IMR-90 (cell line): ENCODE measurements at regions not wholly inside any gene's neighbourhood (a gene's known extent, or its start where the extent isn't known, plus 50 kb on each side); places are given as distances from the start of the nearest gene placed in this dataset.

Source experiments
- ATAC-seq: fragments of 200-7000 bp; cut with Tn5 transposase; 2 replicates; pipeline ENCODE4 v1.9.1; 2020; ENCODE audit warnings: low read depth, mild to moderate bottlenecking, moderate library complexity
- BruUV-seq: library from RNA; stranded (reverse); fragments of 400-500 nt; replicated peaks from 2 replicates; lab custom pipeline; 2021; lab: Mats Ljungman, UMichigan
- CTCF ChIA-PET: fragments of 300-600 bp; formaldehyde crosslinking; extraction: SDS; loops from one replicate; lab custom pipeline; 2021; ENCODE audit warnings: antibody characterized with exemption; lab: Yijun Ruan, JAX
- POLR2A ChIA-PET: fragments of 300-600 bp; sonication (Branson Sonifier 250); formaldehyde crosslinking; loops from one replicate; lab custom pipeline; 2022; ENCODE audit warnings: antibody characterized with exemption; ENCODE audit not compliant: unreplicated experiment; lab: Charles Lee
- DNase-seq: peaks from one replicate; pipeline ENCODE4 v3.0.0; 2013
- H2AFZ ChIP-seq: replicated peaks from 2 replicates; pipeline ENCODE3; 2013; ENCODE audit warnings: low read length, mild to moderate bottlenecking; ENCODE audit not compliant: poor library complexity
- H2AK5ac ChIP-seq: 2 replicates; pipeline ENCODE4 v1.6.1; 2013; ENCODE audit warnings: low read depth, low read length, inconsistent platforms
- H2AK9ac ChIP-seq: replicated peaks from 2 replicates; pipeline ENCODE3; 2013; ENCODE audit warnings: mild to moderate bottlenecking, low read depth, low read length, moderate library complexity; ENCODE audit not compliant: poor library complexity
- H2BK120ac ChIP-seq: 2 replicates; pipeline ENCODE4 v1.6.1; 2013; ENCODE audit warnings: low read depth, low read length, inconsistent platforms
- H2BK15ac ChIP-seq: 3 replicates; pipeline ENCODE4 v1.6.1; 2013; ENCODE audit warnings: low read depth, low read length, inconsistent platforms
- H2BK20ac ChIP-seq: 2 replicates; pipeline ENCODE4 v1.6.1; 2013; ENCODE audit warnings: low read depth, mild to moderate bottlenecking, inconsistent platforms, low read length, moderate library complexity
- H2BK5ac ChIP-seq: 2 replicates; pipeline ENCODE4 v1.6.1; 2013; ENCODE audit warnings: mild to moderate bottlenecking, low read depth, low read length, inconsistent platforms; ENCODE audit not compliant: poor library complexity, severe bottlenecking
- H3K14ac ChIP-seq: replicated peaks from 2 replicates; pipeline ENCODE4 v1.6.1; 2013; ENCODE audit warnings: low read depth, low read length, inconsistent platforms
- H3K18ac ChIP-seq: 2 replicates; pipeline ENCODE4 v1.6.1; 2013; ENCODE audit warnings: low read depth, low read length, control low read depth
- H3K23ac ChIP-seq: 2 replicates; pipeline ENCODE4 v1.6.1; 2013; ENCODE audit warnings: low read depth, low read length, inconsistent platforms
- H3K27ac ChIP-seq: 2 replicates; pipeline ENCODE4 v1.5.1; 2013; ENCODE audit warnings: mild to moderate bottlenecking, control low read depth, low read length; ENCODE audit not compliant: insufficient read depth
- H3K27me3 ChIP-seq: 2 replicates; pipeline ENCODE4 v1.6.1; 2013; ENCODE audit warnings: low read length; ENCODE audit not compliant: control insufficient read depth, insufficient read depth
- H3K36me3 ChIP-seq: 2 replicates; pipeline ENCODE4 v1.6.1; 2013; ENCODE audit warnings: low read length, mixed read lengths; ENCODE audit not compliant: control insufficient read depth, insufficient read depth
- H3K4ac ChIP-seq: 2 replicates; pipeline ENCODE4 v1.6.1; 2013; ENCODE audit warnings: low read depth, low read length, inconsistent platforms
- H3K4me1 ChIP-seq: 2 replicates; pipeline ENCODE4 v1.6.1; 2013; ENCODE audit warnings: low read length, mixed read lengths; ENCODE audit not compliant: control insufficient read depth, insufficient read depth
- H3K4me2 ChIP-seq: 2 replicates; pipeline ENCODE4 v1.6.1; 2013; ENCODE audit warnings: low read depth, mild to moderate bottlenecking, control low read depth, low read length, moderate library complexity
- H3K4me3 ChIP-seq: 2 replicates; pipeline ENCODE4 v1.5.1; 2013; ENCODE audit warnings: low read depth, mild to moderate bottlenecking, control low read depth, low read length, moderate library complexity; ENCODE audit not compliant: insufficient read depth
- H3K56ac ChIP-seq: 2 replicates; pipeline ENCODE4 v1.6.1; 2013; ENCODE audit warnings: low read length, inconsistent platforms; ENCODE audit not compliant: insufficient read depth; ENCODE audit errors: extremely low read depth
- H3K79me1 ChIP-seq, 2 experiments: 2 replicates each; pipeline ENCODE4 v1.6.1; 2013; ENCODE audit warnings: low read length in 2 of 2, inconsistent platforms in 1 of 2, low read depth in 1 of 2
- H3K9ac ChIP-seq: 2 replicates; pipeline ENCODE4 v1.6.1; 2013; ENCODE audit warnings: low read depth, low read length, control low read depth
- H3K9me1 ChIP-seq: 2 replicates; pipeline ENCODE4 v1.6.1; 2013; ENCODE audit warnings: low read length, inconsistent platforms; ENCODE audit not compliant: insufficient read depth
- H3K9me3 ChIP-seq: 2 replicates; pipeline ENCODE4 v1.6.1; 2013; ENCODE audit warnings: low read length; ENCODE audit not compliant: control insufficient read depth, insufficient read depth
- H4K20me1 ChIP-seq: 2 replicates; pipeline ENCODE4 v1.6.1; 2013; ENCODE audit warnings: low read length, inconsistent platforms; ENCODE audit not compliant: insufficient read depth
- H4K5ac ChIP-seq: 2 replicates; pipeline ENCODE4 v1.6.1; 2013; ENCODE audit warnings: mild to moderate bottlenecking, low read depth, low read length, control low read depth
- H4K8ac ChIP-seq, 2 experiments: 2 replicates each; pipeline ENCODE4 v1.6.1; 2013; ENCODE audit warnings: low read depth in 2 of 2, low read length in 2 of 2, control low read depth in 1 of 2, inconsistent platforms in 1 of 2
- H4K91ac ChIP-seq: 2 replicates; pipeline ENCODE4 v1.6.1; 2013; ENCODE audit warnings: low read depth, low read length, inconsistent platforms; ENCODE audit not compliant: insufficient read depth
- BHLHE40 ChIP-seq: fragments of 150-350 bp; IDR thresholded peaks from 2 replicates; pipeline ENCODE4 v1.6.1; 2016; ENCODE audit warnings: mild to moderate bottlenecking, low read depth, low read length
- CEBPB ChIP-seq: IDR thresholded peaks from 2 replicates; pipeline ENCODE4 v1.6.1; 2012; ENCODE audit warnings: low read depth, low read length, improper control_type of control experiment
- CHD1 ChIP-seq: IDR thresholded peaks from 2 replicates; pipeline ENCODE4 v1.6.1; 2012; ENCODE audit warnings: low read depth, low read length, improper control_type of control experiment
- FOS ChIP-seq: fragments of 150-350 bp; IDR thresholded peaks from 2 replicates; pipeline ENCODE4 v1.6.1; 2016; ENCODE audit warnings: low read depth, low read length
- MAFK ChIP-seq: IDR thresholded peaks from 2 replicates; pipeline ENCODE4 v1.6.1; 2012; ENCODE audit warnings: low read depth, low read length, improper control_type of control experiment
- MAZ ChIP-seq: IDR thresholded peaks from 2 replicates; pipeline ENCODE4 v1.6.1; 2012; ENCODE audit warnings: low read depth, mild to moderate bottlenecking, low read length, improper control_type of control experiment, moderate library complexity, borderline replicate concordance
- MXI1 ChIP-seq: IDR thresholded peaks from 2 replicates; pipeline ENCODE4 v1.6.1; 2012; ENCODE audit warnings: low read depth, mild to moderate bottlenecking, low read length, moderate library complexity, borderline replicate concordance
- NFE2L2 ChIP-seq: fragments of 150-350 bp; IDR thresholded peaks from 2 replicates; pipeline ENCODE4 v1.6.1; 2016; ENCODE audit warnings: low read depth, mild to moderate bottlenecking, low read length
- POLR2A ChIP-seq: IDR thresholded peaks from 2 replicates; pipeline ENCODE4 v1.6.1; 2012; ENCODE audit warnings: mild to moderate bottlenecking, low read depth, low read length
- RAD21 ChIP-seq: IDR thresholded peaks from 2 replicates; pipeline ENCODE4 v1.6.1; 2012; ENCODE audit warnings: low read length, improper control_type of control experiment
- RCOR1 ChIP-seq: IDR thresholded peaks from 2 replicates; pipeline ENCODE4 v1.6.1; 2012; ENCODE audit warnings: mild to moderate bottlenecking, low read length, improper control_type of control experiment; ENCODE audit not compliant: insufficient replicate concordance
- RFX5 ChIP-seq: IDR thresholded peaks from 2 replicates; pipeline ENCODE4 v1.8.0; 2012; ENCODE audit warnings: low read depth, mild to moderate bottlenecking, low read length, moderate library complexity
- SMC3 ChIP-seq: fragments of 150-350 bp; IDR thresholded peaks from 2 replicates; pipeline ENCODE4 v1.6.1; 2016; ENCODE audit warnings: low read depth, mild to moderate bottlenecking, antibody characterized with exemption, low read length, moderate library complexity
- WGBS, 2 experiments: methylation state at CpG; one replicate each; pipeline versions ENCODE4 v1.1.5 to v1.1.7; 2013; ENCODE audit warnings: missing lambda C conversion rate in 2 of 2; ENCODE audit not compliant: insufficient read length in 1 of 2; ENCODE audit errors: extremely low coverage in 2 of 2; 5-methylcytosine and 5-hydroxymethylcytosine counted together
- dilution Hi-C: fragments of 300-500 bp; cut with HindIII; formaldehyde crosslinking; loops from one replicate; pipeline ENCODE4 v1.14.3; 2018; ENCODE audit warnings: low sequenced_read_pairs; ENCODE audit not compliant: unreplicated experiment
- in situ Hi-C: fragments of 300-500 bp; cut with MboI; formaldehyde crosslinking; loops from 3 replicates; pipeline ENCODE4 v1.14.3; 2019; ENCODE audit warnings: low sequenced_read_pairs, inconsistent platforms, mixed read lengths
- intact Hi-C: fragments of 100-400 bp; cut with micrococcal nuclease; formaldehyde crosslinking; loops from 2 replicates; pipeline ENCODE4 v1.10.0; 2022
- TF ChIP-seq, protein P1 (sequence below): fragments of 150-350 bp; IDR thresholded peaks from 2 replicates; pipeline ENCODE4 v1.6.1; 2017; ENCODE audit warnings: mild to moderate bottlenecking, antibody characterized with exemption, low read length, low read depth
- TF ChIP-seq, protein P2 (sequence below): conservative IDR thresholded peaks from 2 replicates; pipeline ENCODE4 v1.5.1; 2012; ENCODE audit warnings: mild to moderate bottlenecking, low read depth, low read length, improper control_type of control experiment
- TF ChIP-seq, protein P3 (sequence below): fragments of 150-350 bp; IDR thresholded peaks from 2 replicates; pipeline ENCODE4 v1.6.1; 2016; ENCODE audit warnings: low read depth, mild to moderate bottlenecking, low read length, moderate library complexity, borderline replicate concordance

DNA sequence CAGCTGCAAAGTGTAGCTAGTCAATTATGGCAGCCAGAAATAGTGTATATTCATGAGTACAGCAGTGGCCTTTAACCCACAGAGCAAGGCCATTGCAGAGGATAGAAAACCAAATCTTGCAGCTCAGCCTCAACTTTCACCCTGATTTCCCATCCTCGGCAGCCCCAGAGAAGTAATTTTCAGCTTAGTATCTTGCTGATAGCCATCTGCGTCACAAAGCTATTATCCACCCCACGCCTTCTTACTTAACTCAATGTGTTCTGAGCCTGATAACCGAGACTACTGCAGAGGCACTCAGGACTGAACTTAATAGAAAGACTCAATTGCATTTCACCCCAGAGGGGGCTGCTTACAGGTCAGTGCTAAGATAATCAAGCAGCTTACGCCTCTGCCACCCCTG, 174.5 kb upstream of the MAOA start:
- Histone ChIP-seq H3K56ac (no peak overlapping the region), H3K4ac (no peak overlapping the region), H3K27me3 (no peaks in the 10 kb centered on the region; the same call in 1 of the 2 replicates), H3K27ac (no peak overlapping the region), H3K4me3 (no peak overlapping the region), H3K9me1 (no peaks in the 10 kb centered on the region), H4K8ac (no peak overlapping the region), H3K79me1 (no peaks in the 10 kb centered on the region), H2BK5ac (no peak overlapping the region), H3K9ac (no peak overlapping the region), H3K36me3 (no peaks in the 10 kb centered on the region), H3K18ac (no peak overlapping the region), H2AFZ (no peak overlapping the region), H2BK20ac (no peak overlapping the region), H2BK15ac (no peak overlapping the region), H3K23ac (no peak overlapping the region), H2AK9ac (no peak overlapping the region), H4K91ac (no peak overlapping the region), H4K5ac (no peak overlapping the region), H3K4me2 (no peak overlapping the region), H3K9me3 (0 out of 2 replicates have a peak, but pooled peaks cover 2% of the 10 kb centered on the region), H3K4me1 (no peaks in the 10 kb centered on the region), H4K20me1 (no peaks in the 10 kb centered on the region), H2AK5ac (no peak overlapping the region), H3K14ac (no peak overlapping the region), H2BK120ac (no peak overlapping the region)
- in situ Hi-C loops (no loop called here), intact Hi-C loops (no loop called here), dilution Hi-C loops (no loop called here)
- POLR2A ChIA-PET, result no interaction called here
- no TSS peak for BruUV-seq
- no peak for TF ChIP-seq SMC3
- TF ChIP-seq MAFK, result no peak
- no peak for TF ChIP-seq FOS
- TF ChIP-seq, protein P1, sequence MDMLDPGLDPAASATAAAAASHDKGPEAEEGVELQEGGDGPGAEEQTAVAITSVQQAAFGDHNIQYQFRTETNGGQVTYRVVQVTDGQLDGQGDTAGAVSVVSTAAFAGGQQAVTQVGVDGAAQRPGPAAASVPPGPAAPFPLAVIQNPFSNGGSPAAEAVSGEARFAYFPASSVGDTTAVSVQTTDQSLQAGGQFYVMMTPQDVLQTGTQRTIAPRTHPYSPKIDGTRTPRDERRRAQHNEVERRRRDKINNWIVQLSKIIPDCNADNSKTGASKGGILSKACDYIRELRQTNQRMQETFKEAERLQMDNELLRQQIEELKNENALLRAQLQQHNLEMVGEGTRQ, result no peak
- no peak for TF ChIP-seq CEBPB
- no peak for TF ChIP-seq NFE2L2
- TF ChIP-seq, protein P2, sequence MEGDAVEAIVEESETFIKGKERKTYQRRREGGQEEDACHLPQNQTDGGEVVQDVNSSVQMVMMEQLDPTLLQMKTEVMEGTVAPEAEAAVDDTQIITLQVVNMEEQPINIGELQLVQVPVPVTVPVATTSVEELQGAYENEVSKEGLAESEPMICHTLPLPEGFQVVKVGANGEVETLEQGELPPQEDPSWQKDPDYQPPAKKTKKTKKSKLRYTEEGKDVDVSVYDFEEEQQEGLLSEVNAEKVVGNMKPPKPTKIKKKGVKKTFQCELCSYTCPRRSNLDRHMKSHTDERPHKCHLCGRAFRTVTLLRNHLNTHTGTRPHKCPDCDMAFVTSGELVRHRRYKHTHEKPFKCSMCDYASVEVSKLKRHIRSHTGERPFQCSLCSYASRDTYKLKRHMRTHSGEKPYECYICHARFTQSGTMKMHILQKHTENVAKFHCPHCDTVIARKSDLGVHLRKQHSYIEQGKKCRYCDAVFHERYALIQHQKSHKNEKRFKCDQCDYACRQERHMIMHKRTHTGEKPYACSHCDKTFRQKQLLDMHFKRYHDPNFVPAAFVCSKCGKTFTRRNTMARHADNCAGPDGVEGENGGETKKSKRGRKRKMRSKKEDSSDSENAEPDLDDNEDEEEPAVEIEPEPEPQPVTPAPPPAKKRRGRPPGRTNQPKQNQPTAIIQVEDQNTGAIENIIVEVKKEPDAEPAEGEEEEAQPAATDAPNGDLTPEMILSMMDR, result no peak
- no peak for TF ChIP-seq MAZ
- no peak for TF ChIP-seq RCOR1
- TF ChIP-seq, protein P3, sequence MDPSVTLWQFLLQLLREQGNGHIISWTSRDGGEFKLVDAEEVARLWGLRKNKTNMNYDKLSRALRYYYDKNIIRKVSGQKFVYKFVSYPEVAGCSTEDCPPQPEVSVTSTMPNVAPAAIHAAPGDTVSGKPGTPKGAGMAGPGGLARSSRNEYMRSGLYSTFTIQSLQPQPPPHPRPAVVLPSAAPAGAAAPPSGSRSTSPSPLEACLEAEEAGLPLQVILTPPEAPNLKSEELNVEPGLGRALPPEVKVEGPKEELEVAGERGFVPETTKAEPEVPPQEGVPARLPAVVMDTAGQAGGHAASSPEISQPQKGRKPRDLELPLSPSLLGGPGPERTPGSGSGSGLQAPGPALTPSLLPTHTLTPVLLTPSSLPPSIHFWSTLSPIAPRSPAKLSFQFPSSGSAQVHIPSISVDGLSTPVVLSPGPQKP, result no peak
- no peak for TF ChIP-seq RFX5
- no peak for TF ChIP-seq BHLHE40
- TF ChIP-seq CHD1, result no peak
- no peak for TF ChIP-seq RAD21
- no peak for TF ChIP-seq POLR2A
- no peak for TF ChIP-seq MXI1
- no peak for ATAC-seq
- no peak for DNase-seq
- CTCF ChIA-PET, result no interaction called here
- no CpG with 5 or more reads among the region's 5 CpGs for WGBS, 2 experiments
